ENCODE measurements at regions not wholly inside any gene's neighbourhood (a gene's known extent, or its start where the extent isn't known, plus 50 kb on each side); places are given as distances from the start of the nearest gene placed in this dataset.

GRCh38 chr4:152246659-152247058 lies 289.2 kb downstream of the FBXW7 start:
- ATAC-seq (ENCODE audit: low FRiP score in 2 of 2): no peak
- no peak for TF ChIP-seq EP300 (IDR thresholded peaks at IDR 0.05)
- no peak for TF ChIP-seq POLR2A (IDR thresholded peaks at IDR 0.05)
- TF ChIP-seq CTCF (IDR thresholded peaks at IDR 0.05): no peak
- no peak for TF ChIP-seq POLR2AphosphoS5 (IDR thresholded peaks at IDR 0.05)

GRCh38 chr4:152245680-152246079 lies 290.2 kb downstream of the FBXW7 start:
- ATAC-seq (ENCODE audit: low FRiP score in 2 of 2) (no peak), DNase-seq (no peak)
- 86 to 95% methylated on average over 1 of the region's 1 CpG for whole genome bisulfite sequencing, 2 donors
- Histone ChIP-seq H3K4me3 (no peak overlapping the region), H3K27me3 (no peaks in the 10 kb centered on the region), H3K27ac (no peak overlapping the region), H3K4me1 (peaks cover 6 to 19% (median 10%) of the 10 kb centered on the region in 4 donors), H3K36me3 (no peaks in the 10 kb centered on the region), H3K9me3 (no peaks in the 10 kb centered on the region)
- no peak for TF ChIP-seq CTCF (IDR thresholded peaks at IDR 0.05)
- TF ChIP-seq EP300 (IDR thresholded peaks at IDR 0.05): no peak
- TF ChIP-seq POLR2AphosphoS5 (IDR thresholded peaks at IDR 0.05): no peak
- TF ChIP-seq POLR2A (IDR thresholded peaks at IDR 0.05): no peak

More at GRCh38 chr4:152246659-152247058, 289.2 kb downstream of the FBXW7 start:
- no peaks in the 10 kb centered on the region for H3K9me3 ChIP-seq
- peaks cover 6 to 19% (median 10%) of the 10 kb centered on the region in 4 donors for H3K4me1 ChIP-seq
- H3K36me3 ChIP-seq: no peaks in the 10 kb centered on the region
- H3K4me3 ChIP-seq: no peak overlapping the region
- no peak for DNase-seq
- H3K27me3 ChIP-seq: no peaks in the 10 kb centered on the region
- no peak overlapping the region for H3K27ac ChIP-seq
- 86 to 89% methylated on average over 13 of the region's 13 CpGs for WGBS, 2 donors

- Histone ChIP-seq H3K9me3 (no peaks in the 10 kb centered on the region), H3K4me3 (no peak overlapping the region), H3K27ac (no peak overlapping the region), H3K36me3 (no peaks in the 10 kb centered on the region), H3K4me1 (peaks cover 6 to 19% (median 10%) of the 10 kb centered on the region in 4 donors), H3K27me3 (no peaks in the 10 kb centered on the region)
- TF ChIP-seq POLR2AphosphoS5 (IDR thresholded peaks at IDR 0.05): no peak
- TF ChIP-seq EP300 (IDR thresholded peaks at IDR 0.05): no peak
- WGBS, 2 donors: 92 to 93% methylated on average over 2 of the region's 2 CpGs
- ATAC-seq (ENCODE audit: low FRiP score in 2 of 2): no peak
- DNase-seq: no peak
These were observed 291.2 kb downstream of the FBXW7 start for GRCh38 chr4:152244659-152245058.

- DNase-seq: peak in 1 of 2 donors; percentile 73
- Histone ChIP-seq H3K27me3 (no peaks in the 10 kb centered on the region), H3K9me3 (no peaks in the 10 kb centered on the region), H3K4me3 (no peak overlapping the region), H3K4me1 (peaks cover 6 to 19% (median 10%) of the 10 kb centered on the region in 4 donors), H3K27ac (no peak overlapping the region), H3K36me3 (no peaks in the 10 kb centered on the region)
- WGBS, 2 donors: 37 to 42% methylated on average over 11 of the region's 11 CpGs
- peak; percentile 69 to 80 for ATAC-seq (ENCODE audit: low FRiP score in 2 of 2)
- TF ChIP-seq CTCF (IDR thresholded peaks at IDR 0.05) (no peak), EP300 (IDR thresholded peaks at IDR 0.05) (peak in 2 of 4 donors; percentile 36), POLR2AphosphoS5 (IDR thresholded peaks at IDR 0.05) (peak in 1 of 2 donors; percentile 52), POLR2A (IDR thresholded peaks at IDR 0.05) (no peak)
These were observed 291.8 kb downstream of the FBXW7 start for GRCh38 chr4:152243896-152244595.

DNA sequence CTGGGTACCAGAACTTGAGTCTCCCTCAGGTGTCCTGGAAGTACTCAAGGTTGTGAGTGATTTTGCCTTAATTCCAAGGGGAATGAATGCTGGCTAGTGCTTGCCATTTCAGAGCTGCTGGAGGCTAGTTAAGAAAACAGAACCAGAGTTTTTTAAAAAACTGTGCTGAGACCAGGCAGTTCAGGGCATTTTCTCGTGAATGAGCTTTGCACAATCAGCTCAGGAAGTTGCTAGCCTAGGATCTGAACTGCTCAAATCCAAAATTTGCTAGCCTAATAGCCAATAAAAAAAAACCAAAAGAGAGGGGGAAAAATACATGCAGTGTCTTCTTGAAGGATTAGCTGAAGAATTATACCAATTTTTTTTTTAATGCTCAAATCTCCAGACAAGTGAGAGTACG lies 292.7 kb downstream of the FBXW7 start:
- no peak overlapping the region for H3K4me3 ChIP-seq
- peaks cover 6 to 19% (median 10%) of the 10 kb centered on the region in 4 donors for H3K4me1 ChIP-seq
- 58 to 64% methylated on average over 2 of the region's 2 CpGs for WGBS, 2 donors
- ATAC-seq (ENCODE audit: low FRiP score in 2 of 2): no peak
- H3K27me3 ChIP-seq: no peaks in the 10 kb centered on the region
- no peaks in the 10 kb centered on the region for H3K9me3 ChIP-seq
- H3K36me3 ChIP-seq: no peaks in the 10 kb centered on the region
- no peak overlapping the region for H3K27ac ChIP-seq
- no peak for TF ChIP-seq CTCF (IDR thresholded peaks at IDR 0.05)
- no peak for TF ChIP-seq POLR2AphosphoS5 (IDR thresholded peaks at IDR 0.05)
- no peak for TF ChIP-seq POLR2A (IDR thresholded peaks at IDR 0.05)
- TF ChIP-seq EP300 (IDR thresholded peaks at IDR 0.05): no peak
- no peak for DNase-seq

Measured in upper lobe of left lung (tissue), 6 donors.